ENCODE measurements at regions not wholly inside any gene's neighbourhood (a gene's known extent, or its start where the extent isn't known, plus 50 kb on each side); places are given as distances from the start of the nearest gene placed in this dataset.

DNA sequence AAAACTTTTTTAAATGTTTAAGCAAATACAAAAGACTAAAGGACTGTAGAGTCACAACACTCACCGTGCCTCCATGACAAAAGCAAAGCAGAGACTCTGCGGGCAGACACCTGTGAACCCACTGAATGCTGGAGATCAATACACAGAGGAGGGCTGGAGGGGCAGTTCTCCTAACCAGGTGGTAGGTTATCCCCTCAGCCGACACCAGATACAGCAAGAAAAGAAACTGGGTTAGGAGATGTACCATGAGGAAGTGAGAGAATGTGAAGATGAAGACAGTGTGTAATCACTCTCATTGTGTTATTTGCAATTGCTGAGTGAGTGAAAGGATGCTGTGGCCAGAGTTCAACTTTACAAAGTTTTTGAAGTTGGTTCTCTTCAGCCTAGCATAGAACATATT, 480.3 kb downstream of the BCL11B start:
- H3K4me3 ChIP-seq (ENCODE audit: insufficient read depth, low read depth, low read length), result no peak overlapping the region
- H3K36me3 ChIP-seq (ENCODE audit: control insufficient read depth, insufficient read depth, low read length), result no peaks in the 10 kb centered on the region
- no peak for TF ChIP-seq BHLHE40 (IDR thresholded peaks at IDR 0.05; ENCODE audit: low read depth, low read length)
- TF ChIP-seq, protein P1, sequence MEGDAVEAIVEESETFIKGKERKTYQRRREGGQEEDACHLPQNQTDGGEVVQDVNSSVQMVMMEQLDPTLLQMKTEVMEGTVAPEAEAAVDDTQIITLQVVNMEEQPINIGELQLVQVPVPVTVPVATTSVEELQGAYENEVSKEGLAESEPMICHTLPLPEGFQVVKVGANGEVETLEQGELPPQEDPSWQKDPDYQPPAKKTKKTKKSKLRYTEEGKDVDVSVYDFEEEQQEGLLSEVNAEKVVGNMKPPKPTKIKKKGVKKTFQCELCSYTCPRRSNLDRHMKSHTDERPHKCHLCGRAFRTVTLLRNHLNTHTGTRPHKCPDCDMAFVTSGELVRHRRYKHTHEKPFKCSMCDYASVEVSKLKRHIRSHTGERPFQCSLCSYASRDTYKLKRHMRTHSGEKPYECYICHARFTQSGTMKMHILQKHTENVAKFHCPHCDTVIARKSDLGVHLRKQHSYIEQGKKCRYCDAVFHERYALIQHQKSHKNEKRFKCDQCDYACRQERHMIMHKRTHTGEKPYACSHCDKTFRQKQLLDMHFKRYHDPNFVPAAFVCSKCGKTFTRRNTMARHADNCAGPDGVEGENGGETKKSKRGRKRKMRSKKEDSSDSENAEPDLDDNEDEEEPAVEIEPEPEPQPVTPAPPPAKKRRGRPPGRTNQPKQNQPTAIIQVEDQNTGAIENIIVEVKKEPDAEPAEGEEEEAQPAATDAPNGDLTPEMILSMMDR (conservative IDR thresholded peaks at IDR 0.05; ENCODE audit: low read depth, low read length), result no peak
- TF ChIP-seq, protein P2, sequence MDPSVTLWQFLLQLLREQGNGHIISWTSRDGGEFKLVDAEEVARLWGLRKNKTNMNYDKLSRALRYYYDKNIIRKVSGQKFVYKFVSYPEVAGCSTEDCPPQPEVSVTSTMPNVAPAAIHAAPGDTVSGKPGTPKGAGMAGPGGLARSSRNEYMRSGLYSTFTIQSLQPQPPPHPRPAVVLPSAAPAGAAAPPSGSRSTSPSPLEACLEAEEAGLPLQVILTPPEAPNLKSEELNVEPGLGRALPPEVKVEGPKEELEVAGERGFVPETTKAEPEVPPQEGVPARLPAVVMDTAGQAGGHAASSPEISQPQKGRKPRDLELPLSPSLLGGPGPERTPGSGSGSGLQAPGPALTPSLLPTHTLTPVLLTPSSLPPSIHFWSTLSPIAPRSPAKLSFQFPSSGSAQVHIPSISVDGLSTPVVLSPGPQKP (IDR thresholded peaks at IDR 0.05; ENCODE audit: borderline replicate concordance, low read depth, low read length), result no peak
- TF ChIP-seq USF2 (IDR thresholded peaks at IDR 0.05; ENCODE audit: low read depth, low read length), result no peak
- TF ChIP-seq MAFK (IDR thresholded peaks at IDR 0.05; ENCODE audit: low read depth, low read length), result no peak
- TF ChIP-seq RFX5 (IDR thresholded peaks at IDR 0.05; ENCODE audit: low read depth, low read length), result no peak
- TF ChIP-seq CEBPB (IDR thresholded peaks at IDR 0.05; ENCODE audit: low read depth, low read length), result no peak
- TF ChIP-seq POLR2A (IDR thresholded peaks at IDR 0.05; ENCODE audit: low read depth, low read length), result no peak
- TF ChIP-seq RCOR1 (IDR thresholded peaks at IDR 0.05; ENCODE audit: insufficient replicate concordance, low read length), result no peak
- TF ChIP-seq MXI1 (IDR thresholded peaks at IDR 0.05; ENCODE audit: borderline replicate concordance, low read depth, low read length), result no peak
- no peak for TF ChIP-seq FOS (IDR thresholded peaks at IDR 0.05; ENCODE audit: low read depth, low read length)
- no peak for TF ChIP-seq MAZ (IDR thresholded peaks at IDR 0.05; ENCODE audit: borderline replicate concordance, low read depth, low read length)
- no peak for TF ChIP-seq RAD21 (IDR thresholded peaks at IDR 0.05; ENCODE audit: low read length)
- no peak for TF ChIP-seq CHD1 (IDR thresholded peaks at IDR 0.05; ENCODE audit: low read depth, low read length)
- TF ChIP-seq SMC3 (IDR thresholded peaks at IDR 0.05; ENCODE audit: low read depth, low read length), result no peak
- no peak for TF ChIP-seq NFE2L2 (IDR thresholded peaks at IDR 0.05; ENCODE audit: low read depth, low read length)
- ChIA-PET CTCF (no interaction called here), POLR2A (ENCODE audit: unreplicated experiment) (no interaction called here)
- H2BK20ac ChIP-seq (ENCODE audit: low read depth, low read length), result no peak overlapping the region
- H2BK15ac ChIP-seq (ENCODE audit: low read depth, low read length), result no peak overlapping the region
- H2BK5ac ChIP-seq (ENCODE audit: low read depth, low read length, poor library complexity, severe bottlenecking), result no peak overlapping the region
- ATAC-seq (ENCODE audit: low read depth) (no peak), DNase-seq (no peak)
- no TSS peak for BruUV-seq (replicated peaks)
- no peaks in the 10 kb centered on the region for H3K79me1 ChIP-seq (ENCODE audit: low read depth in 1 of 2, low read length in 2 of 2)
- H3K4me1 ChIP-seq (ENCODE audit: control insufficient read depth, insufficient read depth, low read length), result no peaks in the 10 kb centered on the region
- H3K56ac ChIP-seq (ENCODE audit: extremely low read depth, insufficient read depth, low read length), result no peak overlapping the region
- H3K4ac ChIP-seq (ENCODE audit: low read depth, low read length), result no peak overlapping the region
- no peak overlapping the region for H3K27ac ChIP-seq (ENCODE audit: insufficient read depth, low read length)
- no peak overlapping the region for H2AK5ac ChIP-seq (ENCODE audit: low read depth, low read length)
- H3K14ac ChIP-seq (replicated peaks; ENCODE audit: low read depth, low read length), result no peak overlapping the region
- dilution Hi-C loops (cut with HindIII; ENCODE audit: low sequenced_read_pairs, unreplicated experiment), result no loop called here
- H4K5ac ChIP-seq (ENCODE audit: low read depth, low read length), result no peak overlapping the region
- peaks cover 21% of the 10 kb centered on the region for H3K9me3 ChIP-seq (ENCODE audit: control insufficient read depth, insufficient read depth, low read length)
- H4K8ac ChIP-seq (ENCODE audit: low read depth in 2 of 2, low read length in 2 of 2), result no peak overlapping the region
- no peaks in the 10 kb centered on the region for H4K20me1 ChIP-seq (ENCODE audit: insufficient read depth, low read length)
- H3K4me2 ChIP-seq (ENCODE audit: low read depth, low read length), result no peak overlapping the region
- H3K18ac ChIP-seq (ENCODE audit: low read depth, low read length), result no peak overlapping the region
- no peak overlapping the region for H2BK120ac ChIP-seq (ENCODE audit: low read depth, low read length)
- no peak overlapping the region for H2AFZ ChIP-seq (replicated peaks; ENCODE audit: low read length, poor library complexity)
- no peak overlapping the region for H2AK9ac ChIP-seq (replicated peaks; ENCODE audit: low read depth, low read length, poor library complexity)
- no peaks in the 10 kb centered on the region for H3K9me1 ChIP-seq (ENCODE audit: insufficient read depth, low read length)
- intact Hi-C loops (cut with micrococcal nuclease), result no loop called here
- H3K9ac ChIP-seq (ENCODE audit: low read depth, low read length), result no peak overlapping the region
- no peak overlapping the region for H3K23ac ChIP-seq (ENCODE audit: low read depth, low read length)
- H3K27me3 ChIP-seq (ENCODE audit: control insufficient read depth, insufficient read depth, low read length), result no peaks in the 10 kb centered on the region
- in situ Hi-C loops (cut with MboI; ENCODE audit: low sequenced_read_pairs), result no loop called here
- WGBS, 2 experiments (ENCODE audit: extremely low coverage in 2 of 2, insufficient read length in 1 of 2), result no CpG with 5 or more reads among the region's 3 CpGs
- H4K91ac ChIP-seq (ENCODE audit: insufficient read depth, low read depth, low read length), result no peak overlapping the region

Data from IMR-90 (cell line).